ENCODE measurements at regions not wholly inside any gene's neighbourhood (a gene's known extent, or its start where the extent isn't known, plus 50 kb on each side); places are given as distances from the start of the nearest gene placed in this dataset.

- no peaks in the 10 kb centered on the region for H3K4me1 ChIP-seq (ENCODE audit: control insufficient read depth in 1 of 2, insufficient read depth in 1 of 2, low read depth in 1 of 2, low read length in 1 of 2)
- H3K36me3 ChIP-seq: no peaks in the 10 kb centered on the region
- no peak for TF ChIP-seq CTCF (IDR thresholded peaks at IDR 0.05)
- no peaks in the 10 kb centered on the region for H3K9me3 ChIP-seq
- no peak overlapping the region for H3K4me3 ChIP-seq (ENCODE audit: low read depth in 1 of 2, low read length in 1 of 2)
- no peak overlapping the region for H3K27ac ChIP-seq
- H3K27me3 ChIP-seq: no peaks in the 10 kb centered on the region
Measured at GRCh38 chr16:73304008-73304774, 256.3 kb upstream of the ZFHX3 start.

- H3K4me3 ChIP-seq (ENCODE audit: low read depth in 1 of 2, low read length in 1 of 2): no peak overlapping the region
- H3K27me3 ChIP-seq: no peaks in the 10 kb centered on the region
- H3K9me3 ChIP-seq: no peaks in the 10 kb centered on the region
- H3K4me1 ChIP-seq (ENCODE audit: control insufficient read depth in 1 of 2, insufficient read depth in 1 of 2, low read depth in 1 of 2, low read length in 1 of 2): no peaks in the 10 kb centered on the region
- TF ChIP-seq CTCF (IDR thresholded peaks at IDR 0.05): no peak
- no peaks in the 10 kb centered on the region for H3K36me3 ChIP-seq
- H3K27ac ChIP-seq: no peak overlapping the region
Measured at GRCh38 chr16:73302942-73303341, 255.0 kb upstream of the ZFHX3 start.

- Histone ChIP-seq H3K36me3 (no peaks in the 10 kb centered on the region), H3K4me1 (ENCODE audit: control insufficient read depth in 1 of 2, insufficient read depth in 1 of 2, low read depth in 1 of 2, low read length in 1 of 2) (no peaks in the 10 kb centered on the region), H3K9me3 (no peaks in the 10 kb centered on the region), H3K27me3 (no peaks in the 10 kb centered on the region), H3K4me3 (ENCODE audit: low read depth in 1 of 2, low read length in 1 of 2) (no peak overlapping the region), H3K27ac (no peak overlapping the region)
- TF ChIP-seq CTCF (IDR thresholded peaks at IDR 0.05): no peak
Measured at GRCh38 chr16:73301984-73302383, 254.1 kb upstream of the ZFHX3 start.

- Histone ChIP-seq H3K27ac (no peak overlapping the region), H3K4me1 (ENCODE audit: control insufficient read depth in 1 of 2, insufficient read depth in 1 of 2, low read depth in 1 of 2, low read length in 1 of 2) (no peaks in the 10 kb centered on the region), H3K4me3 (ENCODE audit: low read depth in 1 of 2, low read length in 1 of 2) (no peak overlapping the region), H3K36me3 (no peaks in the 10 kb centered on the region), H3K9me3 (no peaks in the 10 kb centered on the region), H3K27me3 (no peaks in the 10 kb centered on the region)
- no peak for TF ChIP-seq CTCF (IDR thresholded peaks at IDR 0.05)
Measured at GRCh38 chr16:73299346-73299745, 251.4 kb upstream of the ZFHX3 start.

- Histone ChIP-seq H3K27me3 (no peaks in the 10 kb centered on the region), H3K4me3 (ENCODE audit: low read depth in 1 of 2, low read length in 1 of 2) (no peak overlapping the region), H3K4me1 (ENCODE audit: control insufficient read depth in 1 of 2, insufficient read depth in 1 of 2, low read depth in 1 of 2, low read length in 1 of 2) (no peaks in the 10 kb centered on the region), H3K9me3 (no peaks in the 10 kb centered on the region), H3K36me3 (no peaks in the 10 kb centered on the region), H3K27ac (no peak overlapping the region)
- no peak for TF ChIP-seq CTCF (IDR thresholded peaks at IDR 0.05)
Measured at GRCh38 chr16:73298562-73298961, 250.6 kb upstream of the ZFHX3 start.

Data from neutrophil (primary cell).